Peyer's patch (tissue), 4 donors: ENCODE measurements at regions not wholly inside any gene's neighbourhood (a gene's known extent, or its start where the extent isn't known, plus 50 kb on each side); places are given as distances from the start of the nearest gene placed in this dataset.

ENCODE experiments used
- POLR2A ChIP-seq, 2 donors: fragments of 450-650 bp; IDR thresholded peaks; one replicate each; pipeline ENCODE4 v1.5.1; 2017; ENCODE audit warnings: antibody characterized with exemption in 2 of 2, mild to moderate bottlenecking in 2 of 2, moderate library complexity in 2 of 2
- TF ChIP-seq, protein P1 (sequence below), 6 experiments: fragments of 450-650 bp in 4 of 6; fragments of 200-600 bp in 2 of 6; sonication (generic) in 1 of 6; IDR thresholded peaks; one replicate each; pipeline ENCODE4 v1.5.1; 2017 to 2019; ENCODE audit warnings: antibody characterized with exemption in 6 of 6, mild to moderate bottlenecking in 3 of 6, moderate library complexity in 1 of 6

DNA sequence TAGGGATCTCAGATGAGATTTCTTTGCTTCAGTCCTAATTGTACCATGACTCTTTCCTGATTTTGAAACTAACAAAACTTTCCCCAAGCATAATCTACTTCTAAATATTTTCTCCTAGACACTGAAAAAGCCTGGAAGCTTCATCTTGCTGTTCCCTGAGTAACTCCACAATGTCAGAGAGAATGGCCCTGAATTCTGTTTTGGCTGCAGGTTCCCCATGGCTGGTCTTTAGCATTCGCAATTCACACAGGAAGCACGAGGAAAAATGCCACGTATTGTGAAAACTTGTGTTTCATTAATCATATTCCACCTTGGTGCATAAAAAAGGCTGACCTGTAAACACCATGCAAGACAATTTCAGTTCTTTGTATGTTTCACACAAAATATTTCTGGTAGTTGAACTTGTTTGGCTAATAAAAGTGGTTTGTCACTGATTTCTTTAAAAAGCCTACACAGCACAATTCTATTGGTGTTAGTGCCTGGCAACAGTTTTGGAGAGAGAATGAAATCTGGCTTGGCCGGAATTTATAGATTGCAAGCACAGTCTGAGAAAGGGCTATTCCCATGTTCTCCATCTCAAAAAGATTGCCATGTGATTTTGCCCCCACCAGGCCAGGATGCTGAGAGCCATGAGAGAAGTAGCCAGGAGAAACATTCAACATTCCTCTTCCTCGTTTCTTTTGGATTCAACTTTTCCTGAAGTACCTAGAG lies 367.1 kb downstream of the NDFIP2 start:
- TF ChIP-seq, protein P1, sequence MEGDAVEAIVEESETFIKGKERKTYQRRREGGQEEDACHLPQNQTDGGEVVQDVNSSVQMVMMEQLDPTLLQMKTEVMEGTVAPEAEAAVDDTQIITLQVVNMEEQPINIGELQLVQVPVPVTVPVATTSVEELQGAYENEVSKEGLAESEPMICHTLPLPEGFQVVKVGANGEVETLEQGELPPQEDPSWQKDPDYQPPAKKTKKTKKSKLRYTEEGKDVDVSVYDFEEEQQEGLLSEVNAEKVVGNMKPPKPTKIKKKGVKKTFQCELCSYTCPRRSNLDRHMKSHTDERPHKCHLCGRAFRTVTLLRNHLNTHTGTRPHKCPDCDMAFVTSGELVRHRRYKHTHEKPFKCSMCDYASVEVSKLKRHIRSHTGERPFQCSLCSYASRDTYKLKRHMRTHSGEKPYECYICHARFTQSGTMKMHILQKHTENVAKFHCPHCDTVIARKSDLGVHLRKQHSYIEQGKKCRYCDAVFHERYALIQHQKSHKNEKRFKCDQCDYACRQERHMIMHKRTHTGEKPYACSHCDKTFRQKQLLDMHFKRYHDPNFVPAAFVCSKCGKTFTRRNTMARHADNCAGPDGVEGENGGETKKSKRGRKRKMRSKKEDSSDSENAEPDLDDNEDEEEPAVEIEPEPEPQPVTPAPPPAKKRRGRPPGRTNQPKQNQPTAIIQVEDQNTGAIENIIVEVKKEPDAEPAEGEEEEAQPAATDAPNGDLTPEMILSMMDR (IDR thresholded peaks at IDR 0.05) = no peak
- no peak for TF ChIP-seq POLR2A (IDR thresholded peaks at IDR 0.05)
